ENCODE measurements at regions not wholly inside any gene's neighbourhood (a gene's known extent, or its start where the extent isn't known, plus 50 kb on each side); places are given as distances from the start of the nearest gene placed in this dataset.

DNA sequence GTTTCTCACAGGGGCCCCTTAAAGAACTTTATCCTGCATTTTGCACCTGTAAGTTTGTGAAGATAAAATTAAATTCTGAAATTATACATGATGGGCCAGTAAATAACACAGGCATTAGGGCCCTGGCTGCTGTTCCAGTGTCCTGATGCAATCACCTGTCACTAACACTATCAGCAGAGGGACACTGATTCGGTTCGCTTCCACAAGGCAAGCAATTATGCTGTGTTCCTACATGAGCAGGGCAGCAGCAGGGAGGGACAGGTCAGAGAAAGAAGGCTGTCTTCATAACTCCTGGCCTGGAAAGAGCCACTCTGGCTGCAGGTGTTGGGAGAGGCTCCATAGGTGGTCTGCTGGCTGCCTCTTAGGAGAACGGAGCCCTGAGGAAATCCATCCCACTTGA lies 487.3 kb downstream of the MID1IP1 start:
- TF ChIP-seq, protein P1, sequence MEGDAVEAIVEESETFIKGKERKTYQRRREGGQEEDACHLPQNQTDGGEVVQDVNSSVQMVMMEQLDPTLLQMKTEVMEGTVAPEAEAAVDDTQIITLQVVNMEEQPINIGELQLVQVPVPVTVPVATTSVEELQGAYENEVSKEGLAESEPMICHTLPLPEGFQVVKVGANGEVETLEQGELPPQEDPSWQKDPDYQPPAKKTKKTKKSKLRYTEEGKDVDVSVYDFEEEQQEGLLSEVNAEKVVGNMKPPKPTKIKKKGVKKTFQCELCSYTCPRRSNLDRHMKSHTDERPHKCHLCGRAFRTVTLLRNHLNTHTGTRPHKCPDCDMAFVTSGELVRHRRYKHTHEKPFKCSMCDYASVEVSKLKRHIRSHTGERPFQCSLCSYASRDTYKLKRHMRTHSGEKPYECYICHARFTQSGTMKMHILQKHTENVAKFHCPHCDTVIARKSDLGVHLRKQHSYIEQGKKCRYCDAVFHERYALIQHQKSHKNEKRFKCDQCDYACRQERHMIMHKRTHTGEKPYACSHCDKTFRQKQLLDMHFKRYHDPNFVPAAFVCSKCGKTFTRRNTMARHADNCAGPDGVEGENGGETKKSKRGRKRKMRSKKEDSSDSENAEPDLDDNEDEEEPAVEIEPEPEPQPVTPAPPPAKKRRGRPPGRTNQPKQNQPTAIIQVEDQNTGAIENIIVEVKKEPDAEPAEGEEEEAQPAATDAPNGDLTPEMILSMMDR (IDR thresholded peaks at IDR 0.05 in 2 of 3, conservative IDR thresholded peaks at IDR 0.05 in 1 of 3; ENCODE audit: borderline replicate concordance in 1 of 3, insufficient read depth in 1 of 3, low read depth in 2 of 3, low read length in 2 of 3), result no peak
- TF ChIP-seq ZNF274 (IDR thresholded peaks at IDR 0.05; ENCODE audit: low read depth, low read length) (no peak), ELF1 (IDR thresholded peaks at IDR 0.05; ENCODE audit: borderline replicate concordance, low read depth) (no peak), POLR2A (IDR thresholded peaks at IDR 0.05; ENCODE audit: borderline replicate concordance, extremely low read depth, insufficient read depth, insufficient read length) (no peak), REST (IDR thresholded peaks at IDR 0.05; ENCODE audit: low read depth) (no peak), POLR2AphosphoS5 (IDR thresholded peaks at IDR 0.05; ENCODE audit: low read depth, low read length) (no peak), RAD21 (IDR thresholded peaks at IDR 0.05; ENCODE audit: low read depth) (no peak), MAX (IDR thresholded peaks at IDR 0.05) (no peak), EGR1 (IDR thresholded peaks at IDR 0.05; ENCODE audit: low read depth) (no peak), SIN3A (IDR thresholded peaks at IDR 0.05; ENCODE audit: low read depth) (no peak), TCF7L2 (IDR thresholded peaks at IDR 0.05; ENCODE audit: borderline replicate concordance, extremely low read depth, insufficient read depth, insufficient read length) (no peak), EZH2 (IDR thresholded peaks at IDR 0.05) (no peak)

All from HCT116 (cell line).